GM21723 (cell line): ENCODE measurements at regions not wholly inside any gene's neighbourhood (a gene's known extent, or its start where the extent isn't known, plus 50 kb on each side); places are given as distances from the start of the nearest gene placed in this dataset.
"Not testable (repeated sequence)": the region's sequence is repeated elsewhere in the genome, so short reads cannot be mapped to it uniquely, and the experiment has no call there.

Source experiments
- ATAC-seq: cut with Tn5 transposase; IDR thresholded peaks from one replicate; pipeline ENCODE4 v1.9.1; 2021; ENCODE audit warnings: mild to moderate bottlenecking, moderate library complexity; ENCODE audit not compliant: unreplicated experiment

GRCh38 chr2:87404411-87405255, 343.3 kb upstream of the PLGLB2 start:
- ATAC-seq = not testable (repeated sequence)

GRCh38 chr2:87405531-87406216, 342.2 kb upstream of the PLGLB2 start:
- not testable (repeated sequence) for ATAC-seq

GRCh38 chr2:87406406-87407175, 341.3 kb upstream of the PLGLB2 start:
- ATAC-seq = not testable (repeated sequence)

GRCh38 chr2:87409601-87410000, 338.3 kb upstream of the PLGLB2 start:
- not testable (repeated sequence) for ATAC-seq

GRCh38 chr2:87410371-87410770, 337.5 kb upstream of the PLGLB2 start:
- not testable (repeated sequence) for ATAC-seq

- ATAC-seq = not testable (repeated sequence)
These were observed 335.7 kb upstream of the PLGLB2 start for GRCh38 chr2:87412036-87412820.

- not testable (repeated sequence) for ATAC-seq
These were observed 333.6 kb upstream of the PLGLB2 start for GRCh38 chr2:87414331-87414730.

GRCh38 chr2:87414795-87415570, 332.9 kb upstream of the PLGLB2 start:
- not testable (repeated sequence) for ATAC-seq

GRCh38 chr2:87415586-87416265, 332.2 kb upstream of the PLGLB2 start:
- not testable (repeated sequence) for ATAC-seq

- ATAC-seq = not testable (repeated sequence)
These were observed 331.7 kb upstream of the PLGLB2 start for GRCh38 chr2:87416266-87416592.

GRCh38 chr2:87417147-87417546, 330.7 kb upstream of the PLGLB2 start:
- ATAC-seq = not testable (repeated sequence)

GRCh38 chr2:87417742-87418567, 329.9 kb upstream of the PLGLB2 start:
- not testable (repeated sequence) for ATAC-seq

GRCh38 chr2:87418823-87419822, 328.8 kb upstream of the PLGLB2 start:
- not testable (repeated sequence) for ATAC-seq

- not testable (repeated sequence) for ATAC-seq
These were observed 327.9 kb upstream of the PLGLB2 start for GRCh38 chr2:87419980-87420379.

GRCh38 chr2:87420954-87421353, 326.9 kb upstream of the PLGLB2 start:
- not testable (repeated sequence) for ATAC-seq

GRCh38 chr2:87423796-87424762, 323.8 kb upstream of the PLGLB2 start:
- not testable (repeated sequence) for ATAC-seq
